ENCODE measurements at regions not wholly inside any gene's neighbourhood (a gene's known extent, or its start where the extent isn't known, plus 50 kb on each side); places are given as distances from the start of the nearest gene placed in this dataset.

GRCh38 chr4:136283977-136284376, 1248.3 kb downstream of the PCDH18 start:
- no peak for TF ChIP-seq CTCF (IDR thresholded peaks at IDR 0.05)
- TF ChIP-seq POLR2A (IDR thresholded peaks at IDR 0.05) = no peak
- TF ChIP-seq EP300 (IDR thresholded peaks at IDR 0.05) = no peak

All from stomach (tissue), 4 donors.